ENCODE measurements at regions not wholly inside any gene's neighbourhood (a gene's known extent, or its start where the extent isn't known, plus 50 kb on each side); places are given as distances from the start of the nearest gene placed in this dataset.
A peak's percentile ranks its signal among the peaks of the same experiment; 100 is the strongest.

DNA sequence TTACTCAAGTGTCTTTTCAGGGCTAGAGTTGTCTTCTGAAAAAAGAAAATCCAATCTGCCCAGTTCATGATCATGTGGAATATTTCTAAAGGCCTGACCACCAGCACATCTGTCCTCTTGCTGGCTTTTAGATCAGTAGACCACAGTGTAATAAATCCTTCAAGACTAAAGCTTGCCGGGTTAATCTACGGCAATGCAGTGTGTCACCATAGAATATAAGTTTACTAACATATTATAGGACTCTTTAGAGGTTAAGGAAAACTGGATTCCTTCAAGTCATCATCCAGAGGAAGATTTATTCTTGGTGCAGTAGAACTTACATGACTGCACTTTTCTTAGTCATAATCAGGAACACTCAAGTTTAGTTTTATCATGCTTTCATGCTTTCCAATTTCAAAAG, 349.5 kb downstream of the SEMA3D start:
- H3K4me3 ChIP-seq (replicated peaks; ENCODE audit: low read depth, low read length): no peak overlapping the region
- DNase-seq (ENCODE audit: extremely low read depth, low read depth): peak; percentile 1
- TF ChIP-seq, protein P1, sequence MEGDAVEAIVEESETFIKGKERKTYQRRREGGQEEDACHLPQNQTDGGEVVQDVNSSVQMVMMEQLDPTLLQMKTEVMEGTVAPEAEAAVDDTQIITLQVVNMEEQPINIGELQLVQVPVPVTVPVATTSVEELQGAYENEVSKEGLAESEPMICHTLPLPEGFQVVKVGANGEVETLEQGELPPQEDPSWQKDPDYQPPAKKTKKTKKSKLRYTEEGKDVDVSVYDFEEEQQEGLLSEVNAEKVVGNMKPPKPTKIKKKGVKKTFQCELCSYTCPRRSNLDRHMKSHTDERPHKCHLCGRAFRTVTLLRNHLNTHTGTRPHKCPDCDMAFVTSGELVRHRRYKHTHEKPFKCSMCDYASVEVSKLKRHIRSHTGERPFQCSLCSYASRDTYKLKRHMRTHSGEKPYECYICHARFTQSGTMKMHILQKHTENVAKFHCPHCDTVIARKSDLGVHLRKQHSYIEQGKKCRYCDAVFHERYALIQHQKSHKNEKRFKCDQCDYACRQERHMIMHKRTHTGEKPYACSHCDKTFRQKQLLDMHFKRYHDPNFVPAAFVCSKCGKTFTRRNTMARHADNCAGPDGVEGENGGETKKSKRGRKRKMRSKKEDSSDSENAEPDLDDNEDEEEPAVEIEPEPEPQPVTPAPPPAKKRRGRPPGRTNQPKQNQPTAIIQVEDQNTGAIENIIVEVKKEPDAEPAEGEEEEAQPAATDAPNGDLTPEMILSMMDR (IDR thresholded peaks at IDR 0.05; ENCODE audit: low read depth, low read length, missing control alignments): no peak

DNA sequence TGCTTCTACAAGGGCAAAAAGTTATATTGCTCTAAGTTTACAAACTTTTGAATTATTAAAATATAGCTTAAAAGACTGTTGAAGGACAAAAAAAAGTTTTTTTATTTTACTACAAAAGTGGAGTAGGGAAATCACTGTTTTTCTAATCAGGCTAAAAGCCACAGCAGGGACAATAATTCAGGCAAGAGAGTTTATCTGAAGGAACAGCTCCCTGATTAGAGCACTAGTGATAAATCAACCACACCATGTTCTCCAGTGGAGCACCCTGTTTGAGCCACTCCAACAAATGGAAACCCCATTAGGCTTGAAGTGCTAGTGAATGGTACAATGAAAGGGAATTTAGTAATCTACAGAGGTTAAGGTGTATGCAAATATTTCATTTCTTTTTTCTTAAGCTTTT, 357.1 kb downstream of the SEMA3D start:
- TF ChIP-seq, protein P1 (IDR thresholded peaks at IDR 0.05; ENCODE audit: low read depth, low read length, missing control alignments): no peak
- no peak overlapping the region for H3K4me3 ChIP-seq (replicated peaks; ENCODE audit: low read depth, low read length)
- no peak for DNase-seq (ENCODE audit: extremely low read depth, low read depth)

DNA sequence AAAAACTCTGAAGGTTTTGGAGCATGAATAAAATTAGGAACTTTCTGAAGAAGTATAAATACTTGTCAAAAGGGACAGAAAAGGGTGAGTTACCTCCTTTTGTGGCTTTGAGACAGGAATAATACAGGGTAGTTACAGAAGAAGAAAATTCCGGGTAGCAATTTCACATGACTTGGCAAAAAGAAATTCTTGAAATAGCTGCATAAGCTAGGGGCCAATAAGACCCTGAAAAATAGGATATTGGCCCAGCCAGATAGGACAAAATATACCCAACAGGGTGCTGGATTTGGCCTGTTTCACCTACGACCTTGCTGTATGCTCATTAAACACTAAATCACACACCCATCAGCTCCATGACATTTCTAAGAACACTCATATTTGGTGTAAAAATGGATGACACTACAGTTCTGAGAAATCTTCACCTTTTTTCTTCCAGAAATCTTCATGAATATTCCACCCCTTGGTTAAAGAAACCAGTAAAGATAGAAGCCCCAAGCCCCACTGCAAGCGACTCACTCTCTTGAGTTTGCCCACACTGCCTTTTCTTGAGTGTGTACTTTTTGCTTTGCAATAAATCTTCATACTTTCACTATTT, 362.7 kb downstream of the SEMA3D start:
- no peak overlapping the region for H3K4me3 ChIP-seq (replicated peaks; ENCODE audit: low read depth, low read length)
- DNase-seq (ENCODE audit: extremely low read depth, low read depth): no peak
- TF ChIP-seq, protein P1 (IDR thresholded peaks at IDR 0.05; ENCODE audit: low read depth, low read length, missing control alignments): no peak

DNA sequence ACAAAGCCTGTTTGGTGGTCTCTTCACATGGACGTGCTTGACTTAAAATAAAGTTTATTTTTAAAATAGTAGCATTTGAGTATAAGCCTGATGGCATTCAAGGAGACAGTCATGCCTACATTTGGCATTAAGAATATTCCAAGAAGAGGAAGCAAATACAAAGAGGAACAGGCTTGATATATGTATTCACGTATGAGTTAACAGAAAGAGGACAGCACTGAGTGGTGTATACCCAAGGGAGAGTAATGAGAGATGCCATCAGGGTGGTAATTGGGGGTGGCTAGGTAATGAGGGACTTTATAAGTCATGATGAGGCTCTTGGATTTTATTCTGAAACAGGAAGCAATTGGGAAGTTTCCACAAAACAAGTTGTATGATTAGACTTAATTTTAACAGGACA, 363.3 kb downstream of the SEMA3D start:
- H3K4me3 ChIP-seq (replicated peaks; ENCODE audit: low read depth, low read length): no peak overlapping the region
- TF ChIP-seq, protein P1 (IDR thresholded peaks at IDR 0.05; ENCODE audit: low read depth, low read length, missing control alignments): no peak
- DNase-seq (ENCODE audit: extremely low read depth, low read depth): no peak

DNA sequence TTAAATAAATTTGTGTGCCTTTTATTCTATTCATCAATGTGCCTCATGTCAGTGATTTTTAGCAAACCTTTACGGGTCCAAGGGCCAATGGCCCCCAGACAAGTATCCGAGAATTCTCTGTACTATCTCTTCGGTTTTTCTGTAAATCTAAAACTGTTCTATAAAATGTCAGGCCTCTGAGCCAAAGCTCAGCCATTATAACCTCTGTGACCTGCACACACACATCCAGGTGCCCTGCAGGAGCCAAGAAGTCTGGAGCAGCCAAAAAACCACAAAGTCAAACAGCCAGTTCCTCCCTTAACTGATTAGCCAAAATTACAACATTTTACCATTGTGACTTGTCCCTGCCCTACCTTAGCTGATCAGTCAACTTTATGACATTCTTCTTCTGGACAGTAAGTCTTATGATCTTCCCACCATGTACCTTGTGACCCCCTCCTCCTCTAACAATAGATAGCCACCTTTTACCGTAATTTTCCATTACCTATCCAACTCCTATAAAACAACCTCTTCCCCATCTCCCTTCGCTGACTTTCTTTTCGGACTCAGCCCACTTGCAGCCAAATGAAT, 363.8 kb downstream of the SEMA3D start:
- TF ChIP-seq, protein P1 (IDR thresholded peaks at IDR 0.05; ENCODE audit: low read depth, low read length, missing control alignments): no peak
- H3K4me3 ChIP-seq (replicated peaks; ENCODE audit: low read depth, low read length): no peak overlapping the region
- DNase-seq (ENCODE audit: extremely low read depth, low read depth): no peak

DNA sequence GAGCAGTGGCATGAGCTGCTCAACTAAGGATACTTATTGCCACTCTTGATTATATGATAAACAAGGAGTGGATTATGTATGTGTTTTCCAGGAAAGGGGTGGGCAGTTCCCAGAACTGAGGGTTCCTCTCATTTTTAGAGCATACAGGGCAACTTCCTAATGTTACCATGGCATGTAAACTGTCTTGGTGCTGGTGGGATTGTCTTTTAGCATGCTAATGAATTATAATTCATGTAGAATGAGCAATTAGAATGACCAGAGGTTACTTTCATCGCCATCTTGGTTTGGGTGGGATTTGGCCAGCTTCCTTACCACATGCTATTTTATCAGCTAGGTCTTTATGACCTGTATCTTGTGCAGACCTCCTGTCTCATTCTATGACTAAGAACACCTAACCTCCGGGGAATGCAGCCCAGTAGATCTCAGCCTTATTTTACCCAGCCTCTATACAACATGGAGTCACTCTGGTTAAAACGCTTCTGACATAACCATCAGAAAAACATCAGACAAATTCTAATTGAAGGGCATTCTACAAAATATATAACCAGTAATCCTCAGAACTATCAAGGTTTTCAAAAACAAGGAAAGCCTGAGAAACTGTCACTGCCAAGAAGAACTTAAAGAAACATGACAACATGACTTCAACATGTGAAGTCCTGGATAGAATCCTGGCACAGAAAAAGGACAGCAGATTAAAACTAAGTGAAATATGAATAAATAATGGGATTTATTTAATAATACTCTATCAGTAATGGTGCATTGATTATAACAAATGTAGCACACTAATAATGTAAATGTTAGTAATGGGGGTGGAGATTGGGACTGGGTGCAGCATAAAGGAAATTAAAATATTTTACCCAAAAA, 365.0 kb downstream of the SEMA3D start:
- H3K4me3 ChIP-seq (replicated peaks; ENCODE audit: low read depth, low read length): no peak overlapping the region
- TF ChIP-seq, protein P1 (IDR thresholded peaks at IDR 0.05; ENCODE audit: low read depth, low read length, missing control alignments): no peak
- DNase-seq (ENCODE audit: extremely low read depth, low read depth): no peak

Measured in HFF-Myc (cell line).